Tibial nerve (tissue), 4 donors: ENCODE measurements at regions not wholly inside any gene's neighbourhood (a gene's known extent, or its start where the extent isn't known, plus 50 kb on each side); places are given as distances from the start of the nearest gene placed in this dataset.

Source experiments
- DNase-seq, 2 donors: peaks; one replicate each; pipeline ENCODE4 v3.0.0-alpha.2; 2019; ENCODE audit warnings: low spot score in 2 of 2
- H3K27ac ChIP-seq, 4 donors: fragments of 200-600 bp; sonication (generic) in 3 of 4; one replicate each; pipeline ENCODE4 v1.5.1; 2017 to 2019; ENCODE audit warnings: mild to moderate bottlenecking in 1 of 4
- H3K27me3 ChIP-seq, 2 donors: fragments of 200-600 bp; sonication (generic) in 1 of 2; one replicate each; pipeline versions ENCODE4 v1.5.1 to v1.6.0; 2017 to 2019
- H3K36me3 ChIP-seq, 3 donors: fragments of 200-600 bp; sonication (generic); one replicate each; pipeline ENCODE4 v1.5.1; 2018 to 2019
- H3K4me1 ChIP-seq, 4 donors: fragments of 200-600 bp; sonication (generic) in 3 of 4; one replicate each; pipeline ENCODE4 v1.5.1; 2017 to 2019
- H3K4me3 ChIP-seq, 4 donors: fragments of 200-600 bp; sonication (generic) in 3 of 4; one replicate each; pipeline ENCODE4 v1.5.1; 2017 to 2019; ENCODE audit warnings: mild to moderate bottlenecking in 1 of 4, moderate library complexity in 1 of 4
- H3K9me3 ChIP-seq, 4 donors: fragments of 200-600 bp; sonication (generic) in 3 of 4; one replicate each; pipeline ENCODE4 v1.5.1; 2017 to 2019
- EP300 ChIP-seq, 2 donors: sonication (generic); formaldehyde crosslinking; IDR thresholded peaks; one replicate each; pipeline ENCODE4 v1.6.1; 2017; ENCODE audit warnings: antibody characterized with exemption in 2 of 2, mild to moderate bottlenecking in 1 of 2
- POLR2A ChIP-seq, 2 donors: fragments of 450-650 bp; IDR thresholded peaks; one replicate each; pipeline ENCODE4 v1.6.1; 2017; ENCODE audit warnings: antibody characterized with exemption in 2 of 2, mild to moderate bottlenecking in 2 of 2, moderate library complexity in 2 of 2
- WGBS, 2 donors: methylation state at CpG; one replicate each; pipeline ENCODE4 v1.1.5; 2018; 5-methylcytosine and 5-hydroxymethylcytosine counted together
- TF ChIP-seq, protein P1 (sequence below), 5 experiments: fragments of 200-600 bp in 3 of 5; fragments of 450-650 bp in 2 of 5; sonication (generic) in 3 of 5; IDR thresholded peaks; one replicate each; pipeline ENCODE4 v1.5.1; 2016 to 2019; ENCODE audit warnings: antibody characterized with exemption in 5 of 5, mild to moderate bottlenecking in 3 of 5, moderate library complexity in 2 of 5

DNA sequence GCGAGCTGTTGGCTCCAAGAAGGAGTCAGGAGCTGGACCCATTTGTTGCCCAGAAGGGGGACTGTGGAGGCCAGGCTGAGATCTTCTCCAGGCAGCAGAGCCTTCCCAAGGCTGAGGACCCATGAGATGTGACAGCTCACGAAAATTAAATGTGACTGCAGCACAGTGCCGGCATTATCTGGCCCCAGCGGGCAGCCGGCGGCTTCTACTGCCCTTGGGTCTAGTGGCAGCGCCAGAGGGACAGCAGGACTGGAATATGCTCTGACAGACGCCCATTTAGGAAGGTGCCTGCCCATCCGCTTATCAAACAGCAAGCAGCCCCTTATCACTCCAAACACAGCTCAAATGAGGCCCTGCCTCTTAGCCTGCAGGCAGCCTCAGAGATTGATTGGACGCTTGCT is 122.9 kb upstream of the LYZL2 start:
- Histone ChIP-seq H3K4me1 (peaks cover 0 to 28% (median 2%) of the 10 kb centered on the region in 4 donors), H3K9me3 (no peaks in the 10 kb centered on the region), H3K27me3 (no peaks in the 10 kb centered on the region), H3K4me3 (no peak overlapping the region), H3K36me3 (no peaks in the 10 kb centered on the region), H3K27ac (peak overlapping the region in 2 of 4 donors; percentile 44 to 68)
- TF ChIP-seq, protein P1, sequence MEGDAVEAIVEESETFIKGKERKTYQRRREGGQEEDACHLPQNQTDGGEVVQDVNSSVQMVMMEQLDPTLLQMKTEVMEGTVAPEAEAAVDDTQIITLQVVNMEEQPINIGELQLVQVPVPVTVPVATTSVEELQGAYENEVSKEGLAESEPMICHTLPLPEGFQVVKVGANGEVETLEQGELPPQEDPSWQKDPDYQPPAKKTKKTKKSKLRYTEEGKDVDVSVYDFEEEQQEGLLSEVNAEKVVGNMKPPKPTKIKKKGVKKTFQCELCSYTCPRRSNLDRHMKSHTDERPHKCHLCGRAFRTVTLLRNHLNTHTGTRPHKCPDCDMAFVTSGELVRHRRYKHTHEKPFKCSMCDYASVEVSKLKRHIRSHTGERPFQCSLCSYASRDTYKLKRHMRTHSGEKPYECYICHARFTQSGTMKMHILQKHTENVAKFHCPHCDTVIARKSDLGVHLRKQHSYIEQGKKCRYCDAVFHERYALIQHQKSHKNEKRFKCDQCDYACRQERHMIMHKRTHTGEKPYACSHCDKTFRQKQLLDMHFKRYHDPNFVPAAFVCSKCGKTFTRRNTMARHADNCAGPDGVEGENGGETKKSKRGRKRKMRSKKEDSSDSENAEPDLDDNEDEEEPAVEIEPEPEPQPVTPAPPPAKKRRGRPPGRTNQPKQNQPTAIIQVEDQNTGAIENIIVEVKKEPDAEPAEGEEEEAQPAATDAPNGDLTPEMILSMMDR (IDR thresholded peaks at IDR 0.05), result no peak
- TF ChIP-seq POLR2A (IDR thresholded peaks at IDR 0.05) (no peak), EP300 (IDR thresholded peaks at IDR 0.05) (no peak)
- no peak for DNase-seq
- 87 to 92% methylated on average over 9 to 10 of the region's 10 CpGs for WGBS, 2 donors

DNA sequence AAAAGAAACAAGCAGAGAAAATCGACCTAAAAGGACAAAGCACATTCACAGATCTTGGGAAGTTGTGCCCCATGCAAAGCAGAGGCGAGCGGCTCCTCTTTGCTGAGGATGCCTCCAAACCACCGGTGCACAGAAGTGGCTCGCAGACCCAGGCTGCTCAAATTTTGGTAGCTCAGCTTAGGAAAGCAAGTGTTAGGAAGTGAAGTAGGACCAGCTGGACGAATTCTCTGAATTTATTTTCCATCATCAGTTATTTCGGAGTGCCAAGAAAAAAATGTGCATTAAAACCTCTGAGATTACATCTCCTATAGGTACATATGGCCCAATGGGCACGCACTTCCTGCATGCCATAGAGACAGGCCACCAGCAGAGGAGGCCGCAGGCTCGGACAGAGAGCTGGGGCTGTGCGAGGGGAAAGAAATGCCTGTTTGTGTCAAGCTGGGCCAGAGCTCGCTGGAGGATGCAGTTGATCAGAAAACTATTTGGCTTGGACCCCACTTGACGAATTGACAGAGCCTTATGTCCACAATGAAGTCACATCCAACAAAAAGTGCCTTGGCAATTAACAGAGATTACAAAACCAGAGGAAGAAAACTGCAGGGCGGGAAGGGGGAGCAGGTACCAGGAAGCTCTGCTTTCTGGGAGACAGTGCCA is 122.3 kb upstream of the LYZL2 start:
- H3K27me3 ChIP-seq, result no peaks in the 10 kb centered on the region
- H3K36me3 ChIP-seq, result no peaks in the 10 kb centered on the region
- peak overlapping the region in 2 of 4 donors; percentile 44 to 68 for H3K27ac ChIP-seq
- no peaks in the 10 kb centered on the region for H3K9me3 ChIP-seq
- H3K4me3 ChIP-seq, result no peak overlapping the region
- 33 to 62% methylated on average over 14 of the region's 14 CpGs for WGBS, 2 donors
- no peak for TF ChIP-seq POLR2A (IDR thresholded peaks at IDR 0.05)
- peak in 1 of 2 donors; percentile 60 for TF ChIP-seq EP300 (IDR thresholded peaks at IDR 0.05)
- TF ChIP-seq, protein P1 (IDR thresholded peaks at IDR 0.05), result peak; percentile 20 to 88 (median 39)
- H3K4me1 ChIP-seq, result peaks cover 0 to 28% (median 2%) of the 10 kb centered on the region in 4 donors
- DNase-seq, result peak; percentile 60 to 74

DNA sequence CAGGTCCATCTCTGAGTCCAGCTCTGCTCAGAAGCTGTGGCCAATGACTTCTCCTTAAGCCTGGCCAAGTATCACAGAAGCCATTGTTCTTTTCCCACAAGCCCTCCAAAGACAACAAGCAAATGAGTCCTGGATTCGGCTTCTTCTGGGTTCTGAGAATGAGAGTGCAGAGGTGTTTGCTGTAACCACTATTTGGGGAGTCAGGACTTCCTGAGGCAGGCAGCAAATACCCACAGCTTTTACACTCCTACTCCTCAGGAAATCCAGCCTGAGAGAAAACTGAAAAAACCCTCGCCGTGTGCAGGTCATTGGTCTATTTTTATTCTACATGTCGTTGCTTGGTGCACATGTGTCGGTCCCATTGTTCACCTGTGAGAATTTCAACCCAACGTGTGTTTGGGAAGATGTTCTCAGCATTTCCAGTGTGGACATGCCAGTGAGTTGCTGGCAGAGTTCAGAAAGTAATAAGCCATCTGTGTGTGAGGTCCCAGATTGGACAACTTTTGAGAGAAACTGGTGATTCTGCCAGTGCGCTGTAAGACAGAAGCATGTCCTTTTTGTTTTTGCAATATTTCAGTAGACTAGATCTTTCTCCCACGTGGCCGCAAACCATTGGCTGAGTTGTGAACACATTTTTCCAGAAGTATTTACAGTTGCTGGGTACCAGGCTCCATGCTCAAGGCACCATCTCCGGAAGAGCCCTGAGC is 121.6 kb upstream of the LYZL2 start:
- 68 to 76% methylated on average over 10 of the region's 10 CpGs for WGBS, 2 donors
- no peaks in the 10 kb centered on the region for H3K27me3 ChIP-seq
- no peak for DNase-seq
- H3K27ac ChIP-seq, result peak overlapping the region in 1 of 4 donors; percentile 11
- H3K4me3 ChIP-seq, result no peak overlapping the region
- H3K36me3 ChIP-seq, result no peaks in the 10 kb centered on the region
- peaks cover 0 to 28% (median 2%) of the 10 kb centered on the region in 4 donors for H3K4me1 ChIP-seq
- TF ChIP-seq EP300 (IDR thresholded peaks at IDR 0.05), result no peak
- H3K9me3 ChIP-seq, result no peaks in the 10 kb centered on the region

DNA sequence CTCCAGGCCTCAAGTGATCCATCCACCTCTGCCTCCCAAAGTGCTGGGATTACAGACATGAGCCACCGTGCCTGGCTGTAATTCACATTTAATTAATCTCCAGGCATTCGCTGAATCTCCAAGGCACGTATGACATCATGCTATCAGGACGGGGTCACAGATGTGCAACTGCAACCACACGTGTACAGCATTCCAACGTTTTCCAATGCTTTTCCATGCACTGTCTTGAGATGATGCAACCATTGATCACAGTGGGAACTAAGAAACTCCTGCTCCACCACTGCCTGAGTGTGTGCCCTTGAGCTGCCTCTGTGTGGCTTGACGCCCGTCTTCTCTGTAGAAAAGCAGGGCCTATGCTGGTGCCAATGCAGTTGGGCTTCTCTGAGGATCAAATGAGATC is 119.8 kb upstream of the LYZL2 start:
- DNase-seq, result no peak
- H3K27me3 ChIP-seq, result no peaks in the 10 kb centered on the region
- H3K36me3 ChIP-seq, result no peaks in the 10 kb centered on the region
- TF ChIP-seq, protein P1 (IDR thresholded peaks at IDR 0.05), result no peak
- TF ChIP-seq EP300 (IDR thresholded peaks at IDR 0.05), result no peak
- no peak for TF ChIP-seq POLR2A (IDR thresholded peaks at IDR 0.05)
- H3K27ac ChIP-seq, result no peak overlapping the region
- WGBS, 2 donors, result 83% methylated on average over 8 of the region's 8 CpGs
- H3K4me1 ChIP-seq, result peaks cover 0 to 14% (median 0%) of the 10 kb centered on the region in 4 donors
- H3K4me3 ChIP-seq, result no peak overlapping the region
- H3K9me3 ChIP-seq, result no peaks in the 10 kb centered on the region

DNA sequence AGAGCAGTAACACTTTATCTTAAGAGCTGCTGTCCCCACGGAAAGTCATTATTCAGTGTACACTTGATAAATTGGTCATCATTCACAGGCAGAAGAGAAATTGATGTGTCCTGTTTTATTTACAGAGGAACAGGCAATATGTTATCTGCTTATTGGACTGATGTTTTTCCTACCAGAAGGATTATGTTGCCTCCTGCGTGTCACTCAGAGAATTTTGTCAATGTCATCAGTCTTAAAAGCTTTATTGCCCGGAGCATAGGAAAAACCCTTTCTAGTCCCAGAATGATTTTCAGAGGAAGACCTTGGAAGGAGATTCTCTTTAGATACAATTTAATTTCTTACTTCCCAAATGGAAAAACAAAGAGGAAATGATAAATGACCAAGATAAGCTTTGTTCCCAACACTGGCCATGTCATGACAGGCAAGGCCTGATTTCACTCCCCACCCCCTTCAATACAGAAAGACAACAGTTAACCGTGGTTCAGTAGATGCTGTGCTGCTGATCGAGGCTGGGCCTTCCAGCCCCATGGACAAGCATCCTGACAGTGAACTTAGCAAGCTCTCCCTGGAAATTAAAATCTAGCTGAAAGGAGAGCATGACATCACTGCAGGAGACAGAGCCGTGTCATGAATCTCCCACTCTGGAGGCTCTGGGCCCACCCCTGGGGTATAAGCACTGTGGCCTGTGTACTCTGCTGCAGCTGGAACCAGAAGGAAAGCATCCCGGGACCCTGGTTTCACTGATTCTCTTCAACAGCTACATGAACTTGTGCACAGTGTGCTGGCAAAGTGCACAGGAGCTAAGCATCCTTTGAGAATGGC is 118.8 kb upstream of the LYZL2 start:
- Histone ChIP-seq H3K27me3 (no peaks in the 10 kb centered on the region), H3K36me3 (no peaks in the 10 kb centered on the region), H3K4me1 (peaks cover 0 to 7% (median 0%) of the 10 kb centered on the region in 4 donors), H3K9me3 (no peaks in the 10 kb centered on the region), H3K4me3 (no peak overlapping the region), H3K27ac (no peak overlapping the region)
- WGBS, 2 donors, result 63 to 71% methylated on average over 7 of the region's 7 CpGs
- no peak for TF ChIP-seq EP300 (IDR thresholded peaks at IDR 0.05)
- TF ChIP-seq POLR2A (IDR thresholded peaks at IDR 0.05), result no peak
- TF ChIP-seq, protein P1 (IDR thresholded peaks at IDR 0.05), result no peak
- no peak for DNase-seq
